ENCODE measurements at regions not wholly inside any gene's neighbourhood (a gene's known extent, or its start where the extent isn't known, plus 50 kb on each side); places are given as distances from the start of the nearest gene placed in this dataset.
A peak's percentile ranks its signal among the peaks of the same experiment; 100 is the strongest.

GRCh38 chr14:71231521-71232393 lies 324.5 kb downstream of the PCNX1 start:
- intact Hi-C loops (cut with DNase I; ENCODE audit: low total_unique reads): no loop called here
- no peaks in the 10 kb centered on the region for H3K36me3 ChIP-seq
- H3K9me3 ChIP-seq: no peaks in the 10 kb centered on the region
- H3K27ac ChIP-seq: no peak overlapping the region
- H3K4me1 ChIP-seq: no peaks in the 10 kb centered on the region
- TF ChIP-seq POLR2AphosphoS5 (IDR thresholded peaks at IDR 0.05): no peak
- TF ChIP-seq POLR2A (IDR thresholded peaks at IDR 0.05): no peak
- no peak for TF ChIP-seq EP300 (IDR thresholded peaks at IDR 0.05)
- no peak for TF ChIP-seq CTCF (IDR thresholded peaks at IDR 0.05)
- no peaks in the 10 kb centered on the region for H3K27me3 ChIP-seq
- no peak for DNase-seq
- WGBS, 5 donors: 80 to 91% (median 89%) methylated on average over 10 to 16 of the region's 16 CpGs
- no peak overlapping the region for H3K4me3 ChIP-seq

- Histone ChIP-seq H3K9me3 (no peaks in the 10 kb centered on the region), H3K27me3 (no peaks in the 10 kb centered on the region), H3K4me1 (no peaks in the 10 kb centered on the region), H3K36me3 (no peaks in the 10 kb centered on the region), H3K4me3 (no peak overlapping the region), H3K27ac (no peak overlapping the region)
- TF ChIP-seq POLR2AphosphoS5 (IDR thresholded peaks at IDR 0.05) (no peak), EP300 (IDR thresholded peaks at IDR 0.05) (no peak), CTCF (IDR thresholded peaks at IDR 0.05) (no peak), POLR2A (IDR thresholded peaks at IDR 0.05) (no peak)
- DNase-seq: no peak
- WGBS, 5 donors: 91 to 98% (median 92%) methylated on average over 10 to 12 of the region's 12 CpGs
- intact Hi-C loops (cut with DNase I; ENCODE audit: low total_unique reads): no loop called here
Observed at GRCh38 chr14:71232506-71232905, 325.2 kb downstream of the PCNX1 start.

GRCh38 chr14:71235875-71236274 lies 328.6 kb downstream of the PCNX1 start:
- Histone ChIP-seq H3K27ac (no peak overlapping the region), H3K4me1 (no peaks in the 10 kb centered on the region), H3K27me3 (no peaks in the 10 kb centered on the region), H3K36me3 (no peaks in the 10 kb centered on the region), H3K4me3 (no peak overlapping the region), H3K9me3 (no peaks in the 10 kb centered on the region)
- no peak for TF ChIP-seq CTCF (IDR thresholded peaks at IDR 0.05)
- no peak for TF ChIP-seq EP300 (IDR thresholded peaks at IDR 0.05)
- TF ChIP-seq POLR2A (IDR thresholded peaks at IDR 0.05): no peak
- no peak for TF ChIP-seq POLR2AphosphoS5 (IDR thresholded peaks at IDR 0.05)
- 61 to 80% (median 75%) methylated on average over 7 of the region's 7 CpGs for WGBS, 5 donors
- intact Hi-C loops (cut with DNase I; ENCODE audit: low total_unique reads): no loop called here
- peak in 1 of 2 donors; percentile 43 for DNase-seq

GRCh38 chr14:71236487-71236886 lies 329.2 kb downstream of the PCNX1 start:
- Histone ChIP-seq H3K27me3 (no peaks in the 10 kb centered on the region), H3K4me3 (no peak overlapping the region), H3K36me3 (no peaks in the 10 kb centered on the region), H3K4me1 (no peaks in the 10 kb centered on the region), H3K9me3 (no peaks in the 10 kb centered on the region), H3K27ac (no peak overlapping the region)
- intact Hi-C loops (cut with DNase I; ENCODE audit: low total_unique reads): no loop called here
- DNase-seq: no peak
- 54 to 81% (median 72%) methylated on average over 3 of the region's 3 CpGs for WGBS, 5 donors
- TF ChIP-seq POLR2AphosphoS5 (IDR thresholded peaks at IDR 0.05) (no peak), POLR2A (IDR thresholded peaks at IDR 0.05) (no peak), EP300 (IDR thresholded peaks at IDR 0.05) (no peak), CTCF (IDR thresholded peaks at IDR 0.05) (no peak)

Data from stomach (tissue), 8 donors.